ENCODE measurements at regions not wholly inside any gene's neighbourhood (a gene's known extent, or its start where the extent isn't known, plus 50 kb on each side); places are given as distances from the start of the nearest gene placed in this dataset.

DNA sequence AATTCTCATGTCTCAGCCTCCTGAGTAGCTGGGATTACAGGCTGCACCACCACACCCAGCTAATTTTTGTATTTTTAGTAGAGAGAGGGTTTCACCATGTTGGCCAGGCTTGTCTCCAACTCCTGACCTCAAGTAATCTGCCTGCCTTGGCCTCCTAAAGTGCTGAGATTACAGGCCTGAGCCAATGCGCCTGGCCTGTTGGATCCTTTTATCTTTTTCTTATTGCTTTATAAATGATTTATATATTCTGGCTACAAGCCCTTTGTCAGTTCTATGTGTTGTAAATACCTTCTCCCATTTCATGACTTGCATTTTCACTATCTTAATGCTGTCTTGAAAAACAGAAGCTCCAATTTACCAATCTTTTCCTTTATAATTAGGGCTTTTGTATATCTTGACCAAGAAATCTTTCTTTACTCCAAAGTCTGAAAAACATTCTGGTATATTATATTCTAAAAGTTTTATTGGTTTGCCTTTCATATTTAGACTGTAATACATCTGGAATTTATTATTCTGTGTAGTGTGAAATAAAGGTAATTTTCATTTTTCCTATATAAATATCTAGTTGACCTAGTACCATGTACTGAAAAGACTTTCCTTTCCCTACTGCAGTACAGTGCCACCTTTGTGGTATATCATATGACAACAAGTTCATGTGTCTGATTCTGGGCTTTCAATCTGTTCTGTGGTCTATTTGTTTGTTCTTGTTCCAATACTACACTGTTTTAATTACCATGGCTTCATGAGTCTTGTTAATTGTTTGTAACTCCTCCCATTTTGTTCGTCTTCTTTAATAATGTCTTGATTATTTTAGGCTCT is 52.9 kb upstream of the RNU6-1 start:
- DNase-seq (ENCODE audit: low read depth in 1 of 2, low spot score in 1 of 2): no peak
- TF ChIP-seq JUND (IDR thresholded peaks at IDR 0.05; ENCODE audit: low read depth): no peak
- in situ Hi-C loops (cut with HindIII; ENCODE audit: low pct_unique_long_range_greater_than_20kb, low sequenced_read_pairs): no loop called here

DNA sequence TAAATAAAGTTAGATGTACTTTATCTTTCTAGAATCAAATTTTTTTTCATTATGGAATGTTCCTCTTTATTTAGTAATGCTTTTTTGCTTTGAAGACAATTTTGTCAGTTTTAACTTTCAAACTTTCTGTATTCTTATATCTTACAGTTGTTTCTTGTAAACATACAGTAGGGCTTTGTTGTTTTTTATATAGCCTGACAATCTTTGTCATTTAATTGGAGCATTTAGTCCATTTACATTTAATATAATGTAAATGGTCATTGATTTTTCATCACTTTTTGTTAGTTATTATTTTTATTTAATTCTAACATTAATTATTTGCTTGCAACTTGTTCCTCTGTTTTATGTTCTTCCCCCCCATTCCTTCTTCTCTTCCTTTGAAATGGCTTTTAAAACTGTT is 55.4 kb upstream of the RNU6-1 start:
- no peak for TF ChIP-seq JUND (IDR thresholded peaks at IDR 0.05; ENCODE audit: low read depth)
- in situ Hi-C loops (cut with HindIII; ENCODE audit: low pct_unique_long_range_greater_than_20kb, low sequenced_read_pairs): no loop called here

DNA sequence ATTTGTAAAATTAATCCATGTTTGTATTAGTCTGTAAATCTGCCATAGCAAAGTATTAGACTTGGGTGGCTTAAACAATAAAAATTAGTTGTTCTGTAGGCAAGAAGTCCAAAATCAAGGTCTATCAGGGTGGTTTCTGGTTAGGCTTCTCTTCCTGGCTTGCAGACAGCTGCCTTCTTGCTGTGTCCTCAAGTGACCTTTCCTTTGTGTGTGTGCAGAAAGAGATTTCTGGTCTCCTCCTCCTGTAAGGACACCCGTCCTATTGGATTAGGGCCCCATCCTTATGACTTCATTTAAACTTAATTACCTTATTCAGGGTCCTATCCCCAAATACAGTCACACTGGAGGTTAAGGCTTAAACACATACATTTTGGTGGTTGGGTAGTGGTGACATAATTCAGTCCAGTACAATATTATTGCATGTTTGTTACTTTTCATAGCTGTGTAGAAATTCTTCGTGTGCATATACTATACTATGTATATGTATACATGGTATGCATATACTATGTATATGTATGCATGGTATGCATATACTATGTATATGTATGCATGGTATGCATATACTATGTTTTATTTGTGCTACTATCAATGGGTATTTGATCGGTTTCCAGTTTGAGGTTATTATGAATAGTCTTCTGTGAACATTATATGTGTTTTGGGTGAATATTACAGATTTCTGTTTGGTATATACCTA is 57.9 kb upstream of the RNU6-1 start:
- no peak for TF ChIP-seq JUND (IDR thresholded peaks at IDR 0.05; ENCODE audit: low read depth)
- in situ Hi-C loops (cut with HindIII; ENCODE audit: low pct_unique_long_range_greater_than_20kb, low sequenced_read_pairs): no loop called here
- no peak for DNase-seq (ENCODE audit: low read depth in 1 of 2, low spot score in 1 of 2)

More for the DNA sequence above, 55.4 kb upstream of the RNU6-1 start:
- DNase-seq (ENCODE audit: low read depth in 1 of 2, low spot score in 1 of 2): no peak

DNA sequence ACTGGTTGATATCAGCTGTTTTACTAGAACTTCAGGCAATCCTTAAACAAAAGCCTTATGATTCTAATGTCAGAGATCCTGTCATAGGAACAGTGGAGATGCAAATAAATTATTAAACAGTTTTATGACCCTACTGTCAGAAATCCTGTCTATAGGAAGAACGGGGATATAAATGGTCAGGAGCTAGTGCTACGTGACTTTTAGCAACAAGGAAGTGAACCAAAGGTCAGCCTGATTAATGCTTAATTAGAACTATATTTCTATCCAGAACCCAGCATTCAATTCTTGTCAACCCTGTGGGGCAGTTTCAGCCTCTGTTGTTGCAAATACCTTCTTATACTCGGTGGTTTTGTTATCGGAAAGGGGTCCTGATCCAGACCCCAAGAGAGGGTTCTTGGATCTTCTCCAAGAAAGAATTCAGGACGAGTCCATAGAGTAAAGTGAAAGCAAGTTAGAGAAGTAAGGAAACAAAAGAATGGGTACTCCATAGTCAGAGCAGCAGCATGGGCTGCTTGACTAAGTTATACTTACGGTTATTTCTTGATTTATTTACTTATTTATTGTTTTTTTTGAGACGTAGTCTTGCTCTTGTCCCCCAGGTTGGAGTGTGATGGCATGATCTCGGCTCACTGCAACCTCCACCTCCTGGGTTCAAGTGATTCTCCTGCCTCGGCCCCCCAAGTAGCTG is 59.9 kb upstream of the RNU6-1 start:
- no peak for DNase-seq (ENCODE audit: low read depth in 1 of 2, low spot score in 1 of 2)
- in situ Hi-C loops (cut with HindIII; ENCODE audit: low pct_unique_long_range_greater_than_20kb, low sequenced_read_pairs): no loop called here
- no peak for TF ChIP-seq JUND (IDR thresholded peaks at IDR 0.05; ENCODE audit: low read depth)

DNA sequence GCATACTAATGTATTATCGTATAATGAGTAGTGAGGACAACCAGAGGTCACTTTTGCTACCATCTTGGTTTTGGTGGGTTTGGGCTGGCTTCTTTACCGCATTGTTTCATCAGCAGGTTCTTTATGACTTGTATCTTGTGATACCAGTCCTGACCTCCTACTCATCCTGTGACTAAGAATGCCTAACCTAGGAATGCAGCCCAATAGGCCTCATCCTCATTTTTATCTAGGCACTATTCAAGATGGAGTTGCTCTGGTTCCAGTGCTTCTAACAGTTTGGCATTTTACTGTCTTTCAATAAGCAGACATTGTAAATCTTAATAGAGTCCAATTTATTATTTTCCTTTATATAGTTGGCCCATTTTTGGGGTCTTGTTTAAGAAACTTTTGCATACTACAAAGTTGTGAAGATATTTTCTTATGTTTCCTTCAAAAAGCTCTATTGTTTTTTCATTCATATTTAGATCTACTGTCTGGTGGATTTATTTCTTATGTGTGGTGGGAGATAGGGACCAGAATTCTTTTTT is 60.8 kb upstream of the RNU6-1 start:
- DNase-seq (ENCODE audit: low read depth in 1 of 2, low spot score in 1 of 2): no peak
- in situ Hi-C loops (cut with HindIII; ENCODE audit: low pct_unique_long_range_greater_than_20kb, low sequenced_read_pairs): no loop called here
- TF ChIP-seq JUND (IDR thresholded peaks at IDR 0.05; ENCODE audit: low read depth): no peak

DNA sequence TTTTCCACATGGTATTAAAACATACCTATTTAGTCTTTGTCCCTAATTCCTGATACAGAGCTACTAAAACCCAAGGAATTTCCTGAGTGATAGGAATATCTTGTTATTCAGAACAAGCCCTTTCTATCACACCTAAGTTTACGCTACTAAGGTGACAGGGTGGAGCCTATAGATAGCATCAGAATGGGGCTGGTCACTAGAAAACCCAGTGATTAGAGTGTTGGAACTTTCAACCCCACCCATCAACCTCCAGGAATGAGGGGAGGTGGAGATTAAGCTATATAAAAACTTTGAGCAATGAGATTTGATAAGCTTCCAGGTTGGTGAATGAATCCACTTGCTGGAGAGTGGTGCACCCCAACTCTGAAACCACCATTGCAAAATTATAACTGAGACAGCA is 62.1 kb upstream of the RNU6-1 start:
- no peak for DNase-seq (ENCODE audit: low read depth in 1 of 2, low spot score in 1 of 2)
- no peak for TF ChIP-seq JUND (IDR thresholded peaks at IDR 0.05; ENCODE audit: low read depth)
- in situ Hi-C loops (cut with HindIII; ENCODE audit: low pct_unique_long_range_greater_than_20kb, low sequenced_read_pairs): no loop called here

DNA sequence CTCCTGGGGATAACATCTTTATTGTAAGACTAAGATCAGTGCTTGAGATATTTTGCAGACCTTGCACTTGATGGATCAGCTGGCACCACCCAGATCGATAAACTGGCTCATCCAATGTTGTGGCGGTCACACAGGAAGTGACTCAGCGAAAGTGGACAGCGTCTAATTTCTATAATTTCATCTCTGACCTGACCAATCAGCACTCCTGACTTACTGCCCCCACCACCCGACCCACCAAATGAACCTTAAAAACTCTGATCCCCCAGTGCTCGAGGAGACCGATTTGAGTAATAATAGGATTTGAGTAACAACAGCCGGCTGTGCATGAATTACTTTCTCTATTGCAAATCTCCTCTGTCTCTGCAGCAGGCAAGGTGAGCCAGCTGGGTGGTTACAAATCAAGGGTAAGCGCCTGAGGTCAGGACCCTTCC is 62.7 kb upstream of the RNU6-1 start:
- in situ Hi-C loops (cut with HindIII; ENCODE audit: low pct_unique_long_range_greater_than_20kb, low sequenced_read_pairs): no loop called here
- no peak for DNase-seq (ENCODE audit: low read depth in 1 of 2, low spot score in 1 of 2)
- no peak for TF ChIP-seq JUND (IDR thresholded peaks at IDR 0.05; ENCODE audit: low read depth)

DNA sequence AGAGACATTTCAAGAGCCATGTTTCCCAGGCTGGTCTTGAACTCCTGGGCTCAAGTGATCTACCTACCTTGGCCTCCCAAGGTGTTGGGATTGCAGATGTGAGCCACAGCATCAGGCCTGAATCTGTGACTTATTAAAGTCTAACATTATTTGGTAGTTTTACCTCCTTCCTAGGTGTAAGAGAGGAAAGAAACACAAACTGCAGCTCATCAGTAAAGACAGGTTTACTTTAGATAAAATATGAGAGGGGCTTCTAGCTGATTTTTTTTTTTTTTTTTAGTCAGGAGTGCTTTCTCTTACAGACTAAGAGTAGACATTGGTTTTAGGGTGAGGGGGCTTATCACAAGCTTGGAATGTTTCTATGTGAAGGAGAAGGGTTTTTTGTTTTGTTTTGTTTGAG is 63.9 kb upstream of the RNU6-1 start:
- no peak for DNase-seq (ENCODE audit: low read depth in 1 of 2, low spot score in 1 of 2)
- in situ Hi-C loops (cut with HindIII; ENCODE audit: low pct_unique_long_range_greater_than_20kb, low sequenced_read_pairs): no loop called here
- no peak for TF ChIP-seq JUND (IDR thresholded peaks at IDR 0.05; ENCODE audit: low read depth)

DNA sequence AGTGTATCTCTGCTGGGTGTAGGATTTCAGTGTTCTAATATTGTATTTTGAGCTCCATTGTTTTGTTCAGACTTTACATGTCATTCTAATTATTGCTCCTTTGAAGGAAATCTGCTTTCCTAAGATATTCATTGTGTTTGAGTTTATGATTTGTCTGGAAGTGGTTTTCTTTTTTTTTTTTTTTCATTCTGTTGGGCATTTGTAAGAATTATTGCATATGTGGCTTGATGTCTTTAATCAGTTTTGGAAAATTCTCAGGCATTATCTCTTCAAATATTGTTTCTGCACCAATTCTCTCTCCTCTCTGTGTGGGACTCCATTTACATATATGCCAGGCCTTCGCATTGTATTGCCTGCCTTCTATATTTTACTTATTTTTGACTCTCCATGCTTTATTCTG is 65.8 kb upstream of the RNU6-1 start:
- DNase-seq (ENCODE audit: low read depth in 1 of 2, low spot score in 1 of 2): no peak
- in situ Hi-C loops (cut with HindIII; ENCODE audit: low pct_unique_long_range_greater_than_20kb, low sequenced_read_pairs): no loop called here
- TF ChIP-seq JUND (IDR thresholded peaks at IDR 0.05; ENCODE audit: low read depth): no peak

DNA sequence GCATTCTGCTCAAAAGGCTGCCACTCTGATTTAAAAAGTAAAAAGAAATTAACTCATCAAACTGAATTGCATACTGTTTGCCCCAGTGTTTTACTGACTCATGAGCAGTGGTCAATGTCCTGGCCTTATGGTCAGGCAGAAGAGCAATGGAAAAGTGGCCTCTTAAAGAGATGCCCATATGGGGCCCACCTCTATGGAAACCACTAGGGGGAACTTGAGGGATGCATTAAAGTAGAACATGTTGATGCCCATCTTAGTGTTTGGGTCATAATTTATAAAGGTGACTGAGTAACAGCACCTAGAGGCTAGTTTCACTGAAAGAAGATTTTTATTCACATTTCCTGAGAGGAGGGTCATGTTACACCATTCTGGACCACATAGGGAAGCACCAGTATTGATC is 66.5 kb upstream of the RNU6-1 start:
- TF ChIP-seq JUND (IDR thresholded peaks at IDR 0.05; ENCODE audit: low read depth): no peak
- in situ Hi-C loops (cut with HindIII; ENCODE audit: low pct_unique_long_range_greater_than_20kb, low sequenced_read_pairs): no loop called here
- DNase-seq (ENCODE audit: low read depth in 1 of 2, low spot score in 1 of 2): peak in 1 of 2 experiments; percentile 61

DNA sequence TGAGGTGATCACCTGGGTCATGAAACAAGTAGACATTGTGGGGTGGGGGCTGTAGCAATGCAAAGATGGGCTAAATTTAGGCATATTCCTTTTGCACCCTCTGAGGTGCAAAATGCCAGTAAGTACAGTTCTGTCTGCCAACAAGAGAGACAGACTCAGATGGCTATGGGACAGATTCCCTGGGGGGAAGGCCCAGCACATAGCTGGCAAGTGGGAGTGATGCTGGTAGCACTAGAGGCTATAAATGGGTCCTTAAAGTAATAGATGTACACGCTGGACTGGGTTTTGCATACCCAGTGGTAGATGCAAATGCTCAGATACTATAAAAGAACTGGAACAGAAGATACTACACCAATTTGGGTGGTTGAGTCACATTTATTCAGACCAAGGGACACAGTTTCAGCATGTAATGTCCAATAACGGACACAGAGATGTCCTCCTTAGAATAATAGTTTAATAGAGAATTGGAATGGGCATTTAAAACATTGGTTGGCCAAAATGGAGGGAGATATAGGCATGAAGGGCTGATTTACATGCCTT is 67.4 kb upstream of the RNU6-1 start:
- TF ChIP-seq JUND (IDR thresholded peaks at IDR 0.05; ENCODE audit: low read depth): no peak
- no peak for DNase-seq (ENCODE audit: low read depth in 1 of 2, low spot score in 1 of 2)
- in situ Hi-C loops (cut with HindIII; ENCODE audit: low pct_unique_long_range_greater_than_20kb, low sequenced_read_pairs): no loop called here

DNA sequence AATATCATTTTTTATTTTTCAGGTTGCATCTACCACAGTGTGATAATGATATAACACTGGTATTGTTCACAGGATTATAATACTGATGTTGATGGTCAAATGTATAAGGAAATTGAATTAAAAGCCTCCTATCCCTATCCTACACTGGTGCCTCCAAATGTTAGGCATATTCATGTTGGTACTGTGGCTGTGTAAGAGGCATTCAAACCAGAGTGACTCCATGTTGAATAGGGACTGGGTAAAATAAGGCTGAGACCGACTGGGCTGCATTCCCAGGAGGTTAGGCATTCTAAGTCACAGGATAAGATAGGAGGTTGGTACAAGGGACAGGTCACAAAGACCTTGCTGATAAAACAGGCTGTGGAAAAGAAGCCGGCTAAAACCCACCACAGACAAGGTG is 68.9 kb upstream of the RNU6-1 start:
- in situ Hi-C loops (cut with HindIII; ENCODE audit: low pct_unique_long_range_greater_than_20kb, low sequenced_read_pairs): no loop called here
- DNase-seq (ENCODE audit: low read depth in 1 of 2, low spot score in 1 of 2): no peak
- TF ChIP-seq JUND (IDR thresholded peaks at IDR 0.05; ENCODE audit: low read depth): no peak

Measured in T47D (cell line).